ENCODE measurements at regions not wholly inside any gene's neighbourhood (a gene's known extent, or its start where the extent isn't known, plus 50 kb on each side); places are given as distances from the start of the nearest gene placed in this dataset.
"Not testable (repeated sequence)": the region's sequence is repeated elsewhere in the genome, so short reads cannot be mapped to it uniquely, and the experiment has no call there.

GRCh38 chr4:131749224-131749623, 1399.9 kb upstream of the PCDH10 start:
- not testable (repeated sequence) for H3K4me1 ChIP-seq (ENCODE audit: control insufficient read depth in 1 of 2, insufficient read depth in 2 of 2, low read length in 2 of 2); H3K36me3 ChIP-seq (ENCODE audit: control insufficient read depth in 1 of 2, insufficient read depth in 2 of 2, low read length in 2 of 2); H3K4me3 ChIP-seq (ENCODE audit: low read depth in 1 of 2, low read length in 2 of 2); H3K9ac ChIP-seq (ENCODE audit: low read depth in 1 of 2, low read length in 2 of 2); H3K27ac ChIP-seq (ENCODE audit: low read depth, low read length); H3K27me3 ChIP-seq (ENCODE audit: control insufficient read depth in 1 of 2, insufficient read depth in 2 of 2, low read length in 2 of 2); H3K9me3 ChIP-seq (ENCODE audit: control insufficient read depth in 1 of 2, low read length in 2 of 2)

- not testable (repeated sequence) for H3K9me3 ChIP-seq (ENCODE audit: control insufficient read depth in 1 of 2, low read length in 2 of 2); H3K4me1 ChIP-seq (ENCODE audit: control insufficient read depth in 1 of 2, insufficient read depth in 2 of 2, low read length in 2 of 2); H3K4me3 ChIP-seq (ENCODE audit: low read depth in 1 of 2, low read length in 2 of 2); H3K36me3 ChIP-seq (ENCODE audit: control insufficient read depth in 1 of 2, insufficient read depth in 2 of 2, low read length in 2 of 2); H3K27me3 ChIP-seq (ENCODE audit: control insufficient read depth in 1 of 2, insufficient read depth in 2 of 2, low read length in 2 of 2); H3K9ac ChIP-seq (ENCODE audit: low read depth in 1 of 2, low read length in 2 of 2); H3K27ac ChIP-seq (ENCODE audit: low read depth, low read length)
These were observed 1399.1 kb upstream of the PCDH10 start for GRCh38 chr4:131750006-131750405.

DNA sequence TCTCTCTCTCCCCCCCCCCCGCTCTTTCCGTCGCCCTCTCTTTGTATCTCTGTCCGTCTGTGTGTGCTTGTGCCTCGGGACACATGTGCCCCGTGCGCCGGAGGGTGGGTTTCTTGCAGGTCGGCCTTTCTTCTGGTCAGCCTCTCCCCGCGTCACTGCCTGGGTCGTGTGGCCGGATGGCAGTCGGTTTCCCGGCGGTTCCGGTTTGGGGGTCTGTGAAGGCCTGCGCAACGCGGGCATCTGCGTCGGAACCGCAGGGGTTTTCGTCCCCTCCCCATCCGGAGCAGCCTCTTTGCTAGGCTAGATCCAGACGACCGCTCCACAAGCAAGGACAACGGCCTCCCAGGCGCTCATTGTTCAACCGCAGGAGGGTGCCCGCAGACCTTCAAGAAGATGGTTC, 1398.6 kb upstream of the PCDH10 start:
- H3K27me3 ChIP-seq (ENCODE audit: control insufficient read depth in 1 of 2, insufficient read depth in 2 of 2, low read length in 2 of 2); H3K9me3 ChIP-seq (ENCODE audit: control insufficient read depth in 1 of 2, low read length in 2 of 2): not testable (repeated sequence)

DNA sequence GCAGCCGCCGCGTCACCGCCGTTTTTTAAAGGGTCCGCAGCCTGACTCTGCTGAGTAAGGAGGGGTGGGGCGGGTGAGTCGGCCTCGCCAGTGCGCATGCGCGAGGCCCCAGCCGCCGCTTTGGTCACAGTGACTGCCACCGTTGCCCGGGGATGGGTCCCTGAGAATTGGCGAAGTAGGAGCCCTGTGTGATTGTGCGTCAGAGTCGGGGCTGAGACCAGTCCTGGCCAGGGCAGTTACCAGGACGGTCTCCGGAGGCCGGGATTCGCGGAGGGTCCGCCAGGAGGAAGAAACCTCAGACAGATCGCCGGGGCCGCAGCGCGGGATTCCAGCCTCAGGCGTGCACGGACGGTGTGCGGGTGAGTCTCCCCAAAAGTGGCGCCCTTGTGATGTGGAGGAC, 1386.9 kb upstream of the PCDH10 start:
- H3K4me3 ChIP-seq (ENCODE audit: low read depth in 1 of 2, low read length in 2 of 2); H3K9ac ChIP-seq (ENCODE audit: low read depth in 1 of 2, low read length in 2 of 2); H3K27me3 ChIP-seq (ENCODE audit: control insufficient read depth in 1 of 2, insufficient read depth in 2 of 2, low read length in 2 of 2); H3K9me3 ChIP-seq (ENCODE audit: control insufficient read depth in 1 of 2, low read length in 2 of 2); H3K27ac ChIP-seq (ENCODE audit: low read depth, low read length); H3K4me1 ChIP-seq (ENCODE audit: control insufficient read depth in 1 of 2, insufficient read depth in 2 of 2, low read length in 2 of 2); H3K36me3 ChIP-seq (ENCODE audit: control insufficient read depth in 1 of 2, insufficient read depth in 2 of 2, low read length in 2 of 2): not testable (repeated sequence)

More for the DNA sequence above, 1398.6 kb upstream of the PCDH10 start:
- H3K27ac ChIP-seq (ENCODE audit: low read depth, low read length); H3K36me3 ChIP-seq (ENCODE audit: control insufficient read depth in 1 of 2, insufficient read depth in 2 of 2, low read length in 2 of 2); H3K9ac ChIP-seq (ENCODE audit: low read depth in 1 of 2, low read length in 2 of 2); H3K4me1 ChIP-seq (ENCODE audit: control insufficient read depth in 1 of 2, insufficient read depth in 2 of 2, low read length in 2 of 2); H3K4me3 ChIP-seq (ENCODE audit: low read depth in 1 of 2, low read length in 2 of 2): not testable (repeated sequence)

DNA sequence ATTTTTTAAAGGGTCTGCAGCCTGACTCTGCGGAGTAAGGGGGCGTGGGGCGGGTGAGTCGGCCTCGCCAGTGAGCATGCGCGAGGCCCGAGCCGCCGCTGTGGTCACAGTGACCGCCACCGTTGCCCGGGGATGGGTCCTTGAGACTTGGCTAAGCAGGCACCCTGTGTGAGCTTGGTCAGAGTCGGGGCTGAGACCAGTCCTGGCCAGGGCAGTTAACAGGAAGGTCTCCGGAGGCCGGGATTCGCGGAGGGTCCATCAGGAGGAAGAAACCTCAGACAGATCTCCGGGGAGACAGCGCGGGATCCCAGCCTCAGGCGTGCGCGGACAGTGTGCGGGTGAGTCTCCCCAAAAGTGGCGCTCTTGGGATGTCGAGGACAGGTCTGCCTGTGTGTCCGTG, 1384.4 kb upstream of the PCDH10 start:
- no peaks in the 10 kb centered on the region for H3K36me3 ChIP-seq (ENCODE audit: control insufficient read depth in 1 of 2, insufficient read depth in 2 of 2, low read length in 2 of 2)
- no peak overlapping the region for H3K27ac ChIP-seq (ENCODE audit: low read depth, low read length)
- no peaks in the 10 kb centered on the region for H3K27me3 ChIP-seq (ENCODE audit: control insufficient read depth in 1 of 2, insufficient read depth in 2 of 2, low read length in 2 of 2)
- no peaks in the 10 kb centered on the region for H3K9me3 ChIP-seq (ENCODE audit: control insufficient read depth in 1 of 2, low read length in 2 of 2)
- H3K9ac ChIP-seq (ENCODE audit: low read depth in 1 of 2, low read length in 2 of 2) = no peak overlapping the region
- H3K4me1 ChIP-seq (ENCODE audit: control insufficient read depth in 1 of 2, insufficient read depth in 2 of 2, low read length in 2 of 2) = no peaks in the 10 kb centered on the region
- H3K4me3 ChIP-seq (ENCODE audit: low read depth in 1 of 2, low read length in 2 of 2) = no peak overlapping the region

DNA sequence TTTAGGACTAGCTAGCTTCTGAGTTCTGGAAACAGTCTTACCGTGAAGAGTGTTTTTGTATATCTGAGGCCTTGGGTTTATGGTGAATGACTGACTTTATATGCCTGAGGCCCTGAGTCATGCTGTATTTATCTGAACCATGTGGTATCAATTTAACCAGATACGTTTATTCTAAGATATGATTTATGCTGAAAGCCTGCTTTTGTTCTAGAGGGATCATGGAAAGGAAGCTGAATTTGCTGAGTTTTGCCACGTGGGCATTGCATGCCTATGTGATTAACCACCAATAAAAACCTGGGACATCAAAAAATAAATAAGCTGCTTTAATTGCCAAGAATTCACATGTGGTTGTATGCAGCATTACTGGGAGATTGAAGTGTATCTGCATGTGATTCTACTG, 1374.7 kb upstream of the PCDH10 start:
- H3K27me3 ChIP-seq (ENCODE audit: control insufficient read depth in 1 of 2, insufficient read depth in 2 of 2, low read length in 2 of 2); H3K4me1 ChIP-seq (ENCODE audit: control insufficient read depth in 1 of 2, insufficient read depth in 2 of 2, low read length in 2 of 2); H3K4me3 ChIP-seq (ENCODE audit: low read depth in 1 of 2, low read length in 2 of 2); H3K27ac ChIP-seq (ENCODE audit: low read depth, low read length); H3K9ac ChIP-seq (ENCODE audit: low read depth in 1 of 2, low read length in 2 of 2); H3K36me3 ChIP-seq (ENCODE audit: control insufficient read depth in 1 of 2, insufficient read depth in 2 of 2, low read length in 2 of 2); H3K9me3 ChIP-seq (ENCODE audit: control insufficient read depth in 1 of 2, low read length in 2 of 2): not testable (repeated sequence)

GRCh38 chr4:131810565-131810964, 1338.5 kb upstream of the PCDH10 start:
- H3K9me3 ChIP-seq (ENCODE audit: control insufficient read depth in 1 of 2, low read length in 2 of 2); H3K4me3 ChIP-seq (ENCODE audit: low read depth in 1 of 2, low read length in 2 of 2); H3K9ac ChIP-seq (ENCODE audit: low read depth in 1 of 2, low read length in 2 of 2); H3K4me1 ChIP-seq (ENCODE audit: control insufficient read depth in 1 of 2, insufficient read depth in 2 of 2, low read length in 2 of 2); H3K27me3 ChIP-seq (ENCODE audit: control insufficient read depth in 1 of 2, insufficient read depth in 2 of 2, low read length in 2 of 2); H3K36me3 ChIP-seq (ENCODE audit: control insufficient read depth in 1 of 2, insufficient read depth in 2 of 2, low read length in 2 of 2); H3K27ac ChIP-seq (ENCODE audit: low read depth, low read length): not testable (repeated sequence)
